Adrenal gland (tissue), 5 donors: ENCODE measurements at regions not wholly inside any gene's neighbourhood (a gene's known extent, or its start where the extent isn't known, plus 50 kb on each side); places are given as distances from the start of the nearest gene placed in this dataset.
"Not testable (repeated sequence)": the region's sequence is repeated elsewhere in the genome, so short reads cannot be mapped to it uniquely, and the experiment has no call there.

Experiments used
- POLR2A ChIP-seq, 2 donors: fragments of 450-650 bp; IDR thresholded peaks; one replicate each; pipeline ENCODE4 v1.6.1; 2017; ENCODE audit warnings: antibody characterized with exemption in 2 of 2, mild to moderate bottlenecking in 2 of 2, moderate library complexity in 1 of 2
- TF ChIP-seq, protein P1 (sequence below), 6 experiments: fragments of 450-650 bp in 4 of 6; fragments of 200-600 bp in 2 of 6; sonication (generic) in 1 of 6; IDR thresholded peaks; 1 replicate in 5 of 6; 2 replicates in 1 of 6; pipeline versions ENCODE4 v1.5.1 to v1.8.0; 2016 to 2021; ENCODE audit warnings: antibody characterized with exemption in 6 of 6, mild to moderate bottlenecking in 2 of 6, moderate library complexity in 1 of 6
- donor health status: DM: no; HTN: no; CAD: no.

DNA sequence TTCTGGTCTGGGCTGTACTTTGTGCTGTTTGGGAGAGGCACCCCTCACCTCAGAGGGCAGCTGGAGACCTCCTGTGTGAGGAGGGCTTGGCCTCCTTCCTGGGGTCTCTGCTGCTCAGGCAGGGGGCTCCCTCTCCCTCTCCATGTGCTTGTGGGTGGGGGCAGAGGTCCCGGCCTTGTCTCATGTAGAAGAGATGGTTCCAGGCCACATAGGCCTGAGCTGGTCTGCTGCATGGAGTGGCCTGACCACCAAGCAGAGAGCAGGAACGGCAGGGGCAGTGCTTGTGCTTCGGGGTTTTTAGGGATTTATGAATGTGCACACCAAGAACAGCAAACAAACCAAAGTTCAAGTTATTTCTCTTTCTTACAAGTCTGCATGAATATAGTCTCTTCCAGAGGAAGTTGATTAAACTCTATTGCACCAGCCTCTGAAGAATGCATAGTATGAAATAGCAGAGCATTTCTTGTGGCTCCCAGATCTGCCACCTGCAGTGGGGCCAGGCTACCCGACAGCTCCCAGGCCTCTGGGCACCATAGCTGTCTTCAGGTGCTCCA lies 4499.6 kb upstream of the TPTE start:
- TF ChIP-seq, protein P1, sequence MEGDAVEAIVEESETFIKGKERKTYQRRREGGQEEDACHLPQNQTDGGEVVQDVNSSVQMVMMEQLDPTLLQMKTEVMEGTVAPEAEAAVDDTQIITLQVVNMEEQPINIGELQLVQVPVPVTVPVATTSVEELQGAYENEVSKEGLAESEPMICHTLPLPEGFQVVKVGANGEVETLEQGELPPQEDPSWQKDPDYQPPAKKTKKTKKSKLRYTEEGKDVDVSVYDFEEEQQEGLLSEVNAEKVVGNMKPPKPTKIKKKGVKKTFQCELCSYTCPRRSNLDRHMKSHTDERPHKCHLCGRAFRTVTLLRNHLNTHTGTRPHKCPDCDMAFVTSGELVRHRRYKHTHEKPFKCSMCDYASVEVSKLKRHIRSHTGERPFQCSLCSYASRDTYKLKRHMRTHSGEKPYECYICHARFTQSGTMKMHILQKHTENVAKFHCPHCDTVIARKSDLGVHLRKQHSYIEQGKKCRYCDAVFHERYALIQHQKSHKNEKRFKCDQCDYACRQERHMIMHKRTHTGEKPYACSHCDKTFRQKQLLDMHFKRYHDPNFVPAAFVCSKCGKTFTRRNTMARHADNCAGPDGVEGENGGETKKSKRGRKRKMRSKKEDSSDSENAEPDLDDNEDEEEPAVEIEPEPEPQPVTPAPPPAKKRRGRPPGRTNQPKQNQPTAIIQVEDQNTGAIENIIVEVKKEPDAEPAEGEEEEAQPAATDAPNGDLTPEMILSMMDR (IDR thresholded peaks at IDR 0.05) = not testable (repeated sequence)
- not testable (repeated sequence) for TF ChIP-seq POLR2A (IDR thresholded peaks at IDR 0.05)
